Stomach (tissue), 4 donors: ENCODE measurements at regions not wholly inside any gene's neighbourhood (a gene's known extent, or its start where the extent isn't known, plus 50 kb on each side); places are given as distances from the start of the nearest gene placed in this dataset.

Experiments
- CTCF ChIP-seq, 7 experiments: fragments of 450-650 bp in 4 of 7; fragments of 200-600 bp in 3 of 7; sonication (generic) in 3 of 7; IDR thresholded peaks; one replicate each; pipeline ENCODE4 v1.5.1; 2016 to 2019; ENCODE audit warnings: antibody characterized with exemption in 7 of 7, control low read depth in 2 of 7, mild to moderate bottlenecking in 1 of 7
- EP300 ChIP-seq: sonication (generic); formaldehyde crosslinking; IDR thresholded peaks from one replicate; pipeline ENCODE4 v1.6.1; 2017; ENCODE audit warnings: antibody characterized with exemption
- POLR2A ChIP-seq, 4 donors: fragments of 450-650 bp; IDR thresholded peaks; one replicate each; pipeline ENCODE4 v1.6.1; 2016; ENCODE audit warnings: antibody characterized with exemption in 4 of 4, control low read depth in 2 of 4, mild to moderate bottlenecking in 1 of 4, moderate library complexity in 1 of 4
- POLR2AphosphoS5 ChIP-seq, 3 donors: sonication (generic); formaldehyde crosslinking; IDR thresholded peaks; one replicate each; pipeline ENCODE4 v1.6.1; 2016; ENCODE audit warnings: antibody characterized with exemption in 3 of 3

GRCh38 chr21:32946654-32947053 lies 79.1 kb upstream of the OLIG2 start:
- no peak for TF ChIP-seq CTCF (IDR thresholded peaks at IDR 0.05)
- TF ChIP-seq POLR2A (IDR thresholded peaks at IDR 0.05): no peak
- no peak for TF ChIP-seq POLR2AphosphoS5 (IDR thresholded peaks at IDR 0.05)
- TF ChIP-seq EP300: no peak
